Astrocyte (in vitro differentiated cells and primary cell): ENCODE measurements at regions not wholly inside any gene's neighbourhood (a gene's known extent, or its start where the extent isn't known, plus 50 kb on each side); places are given as distances from the start of the nearest gene placed in this dataset.

Experiments
- CTCF ChIP-seq: IDR thresholded peaks from 2 replicates; pipeline ENCODE4 v1.5.1; 2011; ENCODE audit warnings: low read depth, mild to moderate bottlenecking, inconsistent platforms, low read length, moderate library complexity; ENCODE audit not compliant: insufficient read depth
- EZH2 ChIP-seq: IDR thresholded peaks from 2 replicates; pipeline ENCODE4 v1.6.1; 2012; ENCODE audit warnings: mild to moderate bottlenecking, low read length, inconsistent platforms; ENCODE audit not compliant: insufficient read depth

- TF ChIP-seq CTCF (no peak), EZH2 (no peak)
Observed at GRCh38 chrX:78838709-78839108, 91.2 kb downstream of the LPAR4 start.
